NCI-H2196 treated with DMSO at 0.1 percent for 48 hours (cell line): ENCODE measurements at regions not wholly inside any gene's neighbourhood (a gene's known extent, or its start where the extent isn't known, plus 50 kb on each side); places are given as distances from the start of the nearest gene placed in this dataset.

Source experiments
- DNase-seq: peaks from one replicate; lab custom pipeline; 2025; ENCODE audit not compliant: unreplicated experiment; lab: John Stamatoyannopoulos, UW

GRCh38 chr4:13892739-13893105, 265.2 kb upstream of the BOD1L1 start:
- DNase-seq = no peak

- no peak for DNase-seq
Measured at GRCh38 chr4:13893211-13893610, 265.7 kb upstream of the BOD1L1 start.

GRCh38 chr4:13893987-13894386, 266.5 kb upstream of the BOD1L1 start:
- DNase-seq = no peak

GRCh38 chr4:13900780-13901179, 273.3 kb upstream of the BOD1L1 start:
- DNase-seq = no peak

GRCh38 chr4:13902146-13902545, 274.6 kb upstream of the BOD1L1 start:
- no peak for DNase-seq

GRCh38 chr4:13903061-13903460, 275.5 kb upstream of the BOD1L1 start:
- no peak for DNase-seq

- no peak for DNase-seq
Measured at GRCh38 chr4:13903901-13904300, 276.4 kb upstream of the BOD1L1 start.

- DNase-seq = no peak
Measured at GRCh38 chr4:13905543-13905942, 278.0 kb upstream of the BOD1L1 start.

- no peak for DNase-seq
Measured at GRCh38 chr4:13906727-13907126, 279.2 kb upstream of the BOD1L1 start.

GRCh38 chr4:13907255-13907751, 279.8 kb upstream of the BOD1L1 start:
- DNase-seq = no peak

GRCh38 chr4:13908455-13908854, 280.9 kb upstream of the BOD1L1 start:
- DNase-seq = no peak

GRCh38 chr4:13910556-13910955, 283.0 kb upstream of the BOD1L1 start:
- DNase-seq = no peak

- no peak for DNase-seq
Measured at GRCh38 chr4:13911256-13911655, 283.7 kb upstream of the BOD1L1 start.

GRCh38 chr4:13912436-13912925, 285.0 kb upstream of the BOD1L1 start:
- DNase-seq = no peak

GRCh38 chr4:13912966-13913365, 285.4 kb upstream of the BOD1L1 start:
- no peak for DNase-seq

GRCh38 chr4:13917015-13917414, 289.5 kb upstream of the BOD1L1 start:
- DNase-seq = no peak

GRCh38 chr4:13918110-13918509, 290.6 kb upstream of the BOD1L1 start:
- no peak for DNase-seq

- no peak for DNase-seq
Measured at GRCh38 chr4:13918991-13919441, 291.5 kb upstream of the BOD1L1 start.

GRCh38 chr4:13920111-13920875, 292.8 kb upstream of the BOD1L1 start:
- DNase-seq = no peak

- DNase-seq = no peak
Measured at GRCh38 chr4:13920901-13921300, 293.4 kb upstream of the BOD1L1 start.

GRCh38 chr4:13921805-13922204, 294.3 kb upstream of the BOD1L1 start:
- DNase-seq = no peak

GRCh38 chr4:13922459-13922858, 294.9 kb upstream of the BOD1L1 start:
- DNase-seq = no peak
